ENCODE measurements at regions not wholly inside any gene's neighbourhood (a gene's known extent, or its start where the extent isn't known, plus 50 kb on each side); places are given as distances from the start of the nearest gene placed in this dataset.

DNA sequence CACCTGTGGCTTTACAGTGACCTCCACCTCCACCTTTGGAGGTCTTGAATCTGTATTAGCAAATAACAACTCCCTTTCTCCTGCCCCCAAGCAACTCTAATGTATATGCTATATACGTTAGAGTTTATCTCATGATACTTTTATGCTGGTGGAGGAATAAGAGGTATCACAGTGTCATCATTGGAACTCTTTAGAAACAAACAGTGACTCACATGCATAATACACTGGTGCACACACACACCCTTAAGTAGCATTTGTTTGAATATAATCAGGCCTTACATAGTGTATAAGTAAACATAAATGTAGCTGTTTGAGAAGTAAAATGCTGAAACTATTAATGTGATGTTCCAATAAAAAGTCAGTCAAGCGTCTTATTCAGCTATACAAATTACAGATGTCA, 280.2 kb upstream of the C2CD4B start:
- no peak for DNase-seq (ENCODE audit: low read depth, low spot score)
- ChIA-PET POLR2A (interaction anchor here (0.6 kb wide), 1 partner anchor 299 kb away, joined by 6 read pairs; no protein-coding TSS in a partner anchor), CTCF (interaction anchor here (1.1 kb wide), 1 partner anchor 10 kb away, joined by 5 read pairs; no protein-coding TSS in a partner anchor)
- Histone ChIP-seq H3K27ac (ENCODE audit: low read depth, low read length) (peak overlapping the region; percentile 87), H3K9me3 (ENCODE audit: control insufficient read depth, insufficient read depth, low read length) (no peaks in the 10 kb centered on the region), H3K4me3 (ENCODE audit: low read depth, low read length) (no peak overlapping the region), H3K27me3 (ENCODE audit: control insufficient read depth, insufficient read depth, low read length) (no peaks in the 10 kb centered on the region)
- TF ChIP-seq, protein P1, sequence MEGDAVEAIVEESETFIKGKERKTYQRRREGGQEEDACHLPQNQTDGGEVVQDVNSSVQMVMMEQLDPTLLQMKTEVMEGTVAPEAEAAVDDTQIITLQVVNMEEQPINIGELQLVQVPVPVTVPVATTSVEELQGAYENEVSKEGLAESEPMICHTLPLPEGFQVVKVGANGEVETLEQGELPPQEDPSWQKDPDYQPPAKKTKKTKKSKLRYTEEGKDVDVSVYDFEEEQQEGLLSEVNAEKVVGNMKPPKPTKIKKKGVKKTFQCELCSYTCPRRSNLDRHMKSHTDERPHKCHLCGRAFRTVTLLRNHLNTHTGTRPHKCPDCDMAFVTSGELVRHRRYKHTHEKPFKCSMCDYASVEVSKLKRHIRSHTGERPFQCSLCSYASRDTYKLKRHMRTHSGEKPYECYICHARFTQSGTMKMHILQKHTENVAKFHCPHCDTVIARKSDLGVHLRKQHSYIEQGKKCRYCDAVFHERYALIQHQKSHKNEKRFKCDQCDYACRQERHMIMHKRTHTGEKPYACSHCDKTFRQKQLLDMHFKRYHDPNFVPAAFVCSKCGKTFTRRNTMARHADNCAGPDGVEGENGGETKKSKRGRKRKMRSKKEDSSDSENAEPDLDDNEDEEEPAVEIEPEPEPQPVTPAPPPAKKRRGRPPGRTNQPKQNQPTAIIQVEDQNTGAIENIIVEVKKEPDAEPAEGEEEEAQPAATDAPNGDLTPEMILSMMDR (IDR thresholded peaks at IDR 0.05; ENCODE audit: low read depth, low read length): no peak

DNA sequence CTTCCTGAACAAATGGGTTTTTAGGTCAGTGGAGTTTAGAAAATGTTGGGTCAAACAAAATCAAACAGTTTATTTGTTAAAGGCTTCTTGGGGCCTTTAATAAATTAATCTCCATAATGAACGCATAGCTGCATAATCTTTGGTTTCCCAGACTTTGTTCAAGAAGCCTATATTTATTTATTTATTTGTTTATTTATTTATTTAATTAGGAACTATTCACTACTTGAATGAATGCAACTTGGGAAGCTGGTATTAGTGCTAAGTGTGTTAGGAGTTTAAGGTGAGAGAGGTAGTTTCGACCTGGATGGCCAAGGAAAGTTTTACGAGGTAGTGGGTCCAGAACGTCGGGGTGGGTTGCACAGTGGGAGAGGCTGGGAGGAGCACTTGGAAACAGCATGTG, 281.9 kb upstream of the C2CD4B start:
- TF ChIP-seq, protein P1 (IDR thresholded peaks at IDR 0.05; ENCODE audit: low read depth, low read length): no peak
- H3K9me3 ChIP-seq (ENCODE audit: control insufficient read depth, insufficient read depth, low read length): no peaks in the 10 kb centered on the region
- no peaks in the 10 kb centered on the region for H3K27me3 ChIP-seq (ENCODE audit: control insufficient read depth, insufficient read depth, low read length)
- no peak for DNase-seq (ENCODE audit: low read depth, low spot score)
- H3K27ac ChIP-seq (ENCODE audit: low read depth, low read length): no peak overlapping the region
- ChIA-PET POLR2A (no interaction called here), CTCF (no interaction called here)
- no peak overlapping the region for H3K4me3 ChIP-seq (ENCODE audit: low read depth, low read length)

DNA sequence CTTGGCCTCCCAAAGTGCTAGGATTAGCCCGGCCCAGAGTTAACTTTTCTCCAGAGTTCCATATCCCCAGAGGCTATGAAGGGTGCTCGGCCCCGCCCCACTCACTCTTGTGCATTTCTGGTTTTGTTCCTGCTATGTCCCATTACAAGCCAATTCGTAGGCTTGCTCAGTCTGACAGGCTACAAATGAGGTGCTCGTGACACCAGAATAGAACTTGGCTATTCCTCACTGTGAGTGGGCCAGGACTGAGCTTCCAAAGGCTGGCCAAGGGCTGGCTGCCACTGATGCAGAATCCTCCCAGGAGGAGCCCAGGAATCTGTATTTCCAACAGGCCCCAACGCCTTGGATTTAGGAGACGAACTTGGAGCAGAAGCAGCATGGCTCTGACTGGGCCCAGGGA, 282.7 kb upstream of the C2CD4B start:
- ChIA-PET POLR2A (no interaction called here), CTCF (no interaction called here)
- TF ChIP-seq, protein P1 (IDR thresholded peaks at IDR 0.05; ENCODE audit: low read depth, low read length): no peak
- Histone ChIP-seq H3K9me3 (ENCODE audit: control insufficient read depth, insufficient read depth, low read length) (no peaks in the 10 kb centered on the region), H3K27ac (ENCODE audit: low read depth, low read length) (no peak overlapping the region), H3K27me3 (ENCODE audit: control insufficient read depth, insufficient read depth, low read length) (no peaks in the 10 kb centered on the region), H3K4me3 (ENCODE audit: low read depth, low read length) (no peak overlapping the region)
- no peak for DNase-seq (ENCODE audit: low read depth, low spot score)

DNA sequence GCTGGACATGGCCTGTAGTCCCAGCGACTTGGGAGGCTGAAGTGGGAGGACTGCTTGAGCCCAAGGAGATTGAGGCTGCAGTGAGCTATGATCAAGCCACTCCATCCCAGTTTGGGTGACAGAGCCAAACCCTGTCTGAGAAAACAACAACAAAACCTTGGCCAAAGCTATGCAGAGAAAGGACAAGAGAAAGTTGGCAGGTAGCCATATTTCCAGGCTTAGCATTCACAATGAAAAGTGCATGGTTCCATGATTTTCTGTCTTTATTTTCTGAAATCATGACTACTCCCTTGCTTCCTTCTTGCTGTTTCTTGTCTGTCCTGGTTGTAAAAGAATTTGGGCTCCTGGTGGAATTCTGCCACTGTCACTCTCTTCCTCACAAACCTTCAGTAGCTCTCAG, 284.6 kb upstream of the C2CD4B start:
- ChIA-PET CTCF (interaction anchor here (0.6 kb wide), 1 partner anchor 32 kb away, joined by 4 read pairs; no protein-coding TSS in a partner anchor), POLR2A (no interaction called here)
- Histone ChIP-seq H3K27me3 (ENCODE audit: control insufficient read depth, insufficient read depth, low read length) (no peaks in the 10 kb centered on the region), H3K9me3 (ENCODE audit: control insufficient read depth, insufficient read depth, low read length) (no peaks in the 10 kb centered on the region; the same call in 1 of the 2 replicates), H3K27ac (ENCODE audit: low read depth, low read length) (no peak overlapping the region), H3K4me3 (ENCODE audit: low read depth, low read length) (no peak overlapping the region)
- no peak for DNase-seq (ENCODE audit: low read depth, low spot score)
- TF ChIP-seq, protein P1 (IDR thresholded peaks at IDR 0.05; ENCODE audit: low read depth, low read length): no peak

DNA sequence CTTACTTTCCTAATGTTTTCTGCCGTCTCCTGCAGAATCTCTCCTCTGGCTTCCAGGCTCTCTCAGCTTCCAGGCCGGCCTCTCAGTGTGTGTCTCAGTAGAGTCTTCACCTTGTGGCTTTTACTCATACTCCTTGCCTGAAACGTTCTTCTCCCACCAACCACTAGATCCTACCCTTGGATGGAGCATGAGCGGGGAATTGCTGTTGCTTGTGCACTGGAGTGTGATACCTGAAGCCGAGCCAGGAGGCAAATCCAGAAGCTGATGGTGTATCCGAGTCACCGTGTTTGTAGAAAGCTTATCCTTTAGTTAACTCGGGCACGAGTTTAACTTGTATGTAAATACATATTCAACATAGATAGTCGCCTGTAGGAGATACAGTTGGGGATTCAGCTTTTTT, 285.0 kb upstream of the C2CD4B start:
- no peak for DNase-seq (ENCODE audit: low read depth, low spot score)
- ChIA-PET CTCF (interaction anchor here (0.6 kb wide), 1 partner anchor 32 kb away, joined by 4 read pairs; no protein-coding TSS in a partner anchor), POLR2A (interaction anchor here (0.6 kb wide), 1 partner anchor 588 kb away, joined by 3 read pairs; no protein-coding TSS in a partner anchor)
- Histone ChIP-seq H3K27ac (ENCODE audit: low read depth, low read length) (no peak overlapping the region), H3K9me3 (ENCODE audit: control insufficient read depth, insufficient read depth, low read length) (no peaks in the 10 kb centered on the region; the same call in 1 of the 2 replicates), H3K4me3 (ENCODE audit: low read depth, low read length) (no peak overlapping the region), H3K27me3 (ENCODE audit: control insufficient read depth, insufficient read depth, low read length) (no peaks in the 10 kb centered on the region)
- TF ChIP-seq, protein P1 (IDR thresholded peaks at IDR 0.05; ENCODE audit: low read depth, low read length): no peak

Data from AG04450 (cell line).